Neural crest cell (in vitro differentiated cells): ENCODE measurements at regions not wholly inside any gene's neighbourhood (a gene's known extent, or its start where the extent isn't known, plus 50 kb on each side); places are given as distances from the start of the nearest gene placed in this dataset.

Experiments used
- DNase-seq: peaks from one replicate; pipeline ENCODE4 v3.0.0; 2021; ENCODE audit warnings: low read depth, mixed read lengths, low spot score
- H3K27ac Mint-ChIP-seq: one replicate; pipeline ENCODE4 v1.8.0; 2021; ENCODE audit warnings: mild to moderate bottlenecking, mixed read lengths; ENCODE audit not compliant: unreplicated experiment
- H3K27me3 Mint-ChIP-seq: 2 replicates; pipeline ENCODE4 v1.8.0; 2021; ENCODE audit warnings: low read depth, mild to moderate bottlenecking, mixed read lengths
- H3K36me3 Mint-ChIP-seq: 2 replicates; pipeline ENCODE4 v1.8.0; 2021; ENCODE audit warnings: low read depth, mild to moderate bottlenecking, mixed read lengths
- H3K4me1 Mint-ChIP-seq: 2 replicates; pipeline ENCODE4 v1.8.0; 2021; ENCODE audit warnings: mixed read lengths
- H3K4me3 Mint-ChIP-seq: one replicate; pipeline ENCODE4 v1.8.0; 2021; ENCODE audit warnings: mild to moderate bottlenecking, mixed read lengths
- H3K9me3 Mint-ChIP-seq: 2 replicates; pipeline ENCODE4 v1.8.0; 2021; ENCODE audit warnings: mixed read lengths
- CTCF ChIP-seq: fragments of 200-600 bp; sonication (generic); conservative IDR thresholded peaks from 2 replicates; pipeline ENCODE4 v1.5.0; 2021; ENCODE audit warnings: antibody characterized with exemption, mild to moderate bottlenecking

DNA sequence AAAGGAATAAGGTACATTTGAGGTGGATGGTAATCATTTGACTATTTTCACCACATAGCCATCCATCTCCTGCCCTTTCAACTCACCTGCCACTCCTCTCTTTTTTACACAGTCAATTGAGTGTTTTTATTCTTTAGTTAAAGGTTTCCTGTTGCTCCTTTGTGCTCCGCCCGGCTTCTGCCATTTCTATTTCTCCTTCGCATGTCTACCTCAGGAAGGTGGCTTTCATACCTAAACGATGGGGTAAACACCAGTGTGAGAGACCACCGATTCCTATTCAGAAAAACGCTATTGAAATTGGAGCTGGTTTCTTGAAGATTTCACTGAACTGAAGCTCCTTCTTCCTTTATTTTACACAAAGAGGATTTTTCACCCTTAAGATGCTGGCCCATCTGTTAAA, 1628.0 kb upstream of the PIK3C3 start:
- no peak overlapping the region for H3K4me3 Mint-ChIP-seq
- no peak for DNase-seq
- H3K27ac Mint-ChIP-seq = no peak overlapping the region
- no peaks in the 10 kb centered on the region for H3K4me1 Mint-ChIP-seq
- H3K27me3 Mint-ChIP-seq = peaks cover 2% of the 10 kb centered on the region
- no peak for TF ChIP-seq CTCF
- peaks cover 6% of the 10 kb centered on the region for H3K36me3 Mint-ChIP-seq
- no peaks in the 10 kb centered on the region for H3K9me3 Mint-ChIP-seq

GRCh38 chr18:40325988-40326387, 1629.0 kb upstream of the PIK3C3 start:
- Mint-ChIP-seq H3K27me3 (peaks cover 2% of the 10 kb centered on the region), H3K27ac (no peak overlapping the region), H3K9me3 (no peaks in the 10 kb centered on the region), H3K36me3 (peaks cover 3% of the 10 kb centered on the region), H3K4me3 (no peak overlapping the region), H3K4me1 (no peaks in the 10 kb centered on the region)
- no peak for DNase-seq
- TF ChIP-seq CTCF = no peak

- DNase-seq = no peak
- no peaks in the 10 kb centered on the region for H3K27me3 Mint-ChIP-seq
- no peak for TF ChIP-seq CTCF
- no peak overlapping the region for H3K27ac Mint-ChIP-seq
- peaks cover 8% of the 10 kb centered on the region for H3K4me1 Mint-ChIP-seq
- H3K36me3 Mint-ChIP-seq = no peaks in the 10 kb centered on the region
- no peaks in the 10 kb centered on the region for H3K9me3 Mint-ChIP-seq
- no peak overlapping the region for H3K4me3 Mint-ChIP-seq
Observed at GRCh38 chr18:40314199-40314598, 1640.8 kb upstream of the PIK3C3 start.

DNA sequence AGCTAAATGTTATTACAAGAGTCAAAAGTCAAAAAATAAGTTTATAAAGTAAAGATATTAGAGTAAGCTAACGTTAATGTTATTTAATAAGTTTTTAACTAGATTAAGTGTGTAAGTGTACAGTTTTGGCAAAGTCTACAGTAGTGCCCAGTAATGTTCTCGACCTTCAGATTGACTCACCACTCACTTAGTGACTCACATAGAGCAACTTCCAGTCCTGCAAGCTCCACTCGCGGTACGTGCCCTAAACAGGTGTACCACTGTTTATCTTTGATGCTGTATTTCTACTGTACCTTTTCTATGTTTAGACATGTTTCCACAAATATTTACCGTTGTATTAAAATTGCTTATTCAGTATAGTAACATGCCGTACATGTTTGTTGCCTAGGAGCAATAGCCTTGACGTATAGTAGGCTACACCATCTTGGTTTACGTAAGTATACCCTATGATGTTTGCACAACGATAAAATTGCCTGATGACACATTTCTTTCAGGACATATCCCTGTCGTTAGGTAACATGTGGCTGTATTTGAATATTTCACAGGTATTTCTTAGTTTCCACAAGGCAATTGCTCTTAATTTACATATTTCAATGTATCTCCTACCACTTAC, 1641.9 kb upstream of the PIK3C3 start:
- TF ChIP-seq CTCF = no peak
- DNase-seq = no peak
- Mint-ChIP-seq H3K4me3 (no peak overlapping the region), H3K27ac (no peak overlapping the region), H3K9me3 (no peaks in the 10 kb centered on the region), H3K27me3 (no peaks in the 10 kb centered on the region), H3K36me3 (no peaks in the 10 kb centered on the region), H3K4me1 (peaks cover 4% of the 10 kb centered on the region)

DNA sequence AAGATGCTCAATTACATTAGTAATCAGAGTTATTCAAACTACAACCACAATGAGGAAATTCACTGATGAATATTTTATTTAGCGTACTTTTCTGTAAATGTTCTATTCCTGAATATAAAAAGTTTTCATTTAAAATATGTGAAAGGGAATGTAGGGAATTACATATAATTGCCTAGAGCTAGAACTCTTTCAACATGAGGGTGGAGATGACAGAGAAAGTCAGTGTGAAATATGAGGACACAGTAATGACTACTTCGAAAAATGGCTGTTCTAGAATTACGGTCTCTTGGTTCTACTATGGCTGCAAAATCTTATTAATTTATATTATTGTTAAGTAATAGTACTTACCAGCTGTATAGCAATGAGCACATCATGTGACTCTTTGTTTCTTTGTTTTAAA, 1647.4 kb upstream of the PIK3C3 start:
- no peak for DNase-seq
- Mint-ChIP-seq H3K4me1 (no peaks in the 10 kb centered on the region), H3K36me3 (peaks cover 4% of the 10 kb centered on the region), H3K27me3 (no peaks in the 10 kb centered on the region), H3K9me3 (peaks cover 5% of the 10 kb centered on the region), H3K27ac (no peak overlapping the region), H3K4me3 (no peak overlapping the region)
- TF ChIP-seq CTCF = no peak
